IMR-90 (cell line): ENCODE measurements at regions not wholly inside any gene's neighbourhood (a gene's known extent, or its start where the extent isn't known, plus 50 kb on each side); places are given as distances from the start of the nearest gene placed in this dataset.

ENCODE experiments used
- ATAC-seq: fragments of 200-7000 bp; cut with Tn5 transposase; 2 replicates; pipeline ENCODE4 v1.9.1; 2020; ENCODE audit warnings: low read depth, mild to moderate bottlenecking, moderate library complexity
- BruUV-seq: library from RNA; stranded (reverse); fragments of 400-500 nt; replicated peaks from 2 replicates; lab custom pipeline; 2021; lab: Mats Ljungman, UMichigan
- CTCF ChIA-PET: fragments of 300-600 bp; formaldehyde crosslinking; extraction: SDS; loops from one replicate; lab custom pipeline; 2021; ENCODE audit warnings: antibody characterized with exemption; lab: Yijun Ruan, JAX
- POLR2A ChIA-PET: fragments of 300-600 bp; sonication (Branson Sonifier 250); formaldehyde crosslinking; loops from one replicate; lab custom pipeline; 2022; ENCODE audit warnings: antibody characterized with exemption; ENCODE audit not compliant: unreplicated experiment; lab: Charles Lee
- DNase-seq: peaks from one replicate; pipeline ENCODE4 v3.0.0; 2013
- H2AFZ ChIP-seq: replicated peaks from 2 replicates; pipeline ENCODE3; 2013; ENCODE audit warnings: low read length, mild to moderate bottlenecking; ENCODE audit not compliant: poor library complexity
- H2AK5ac ChIP-seq: 2 replicates; pipeline ENCODE4 v1.6.1; 2013; ENCODE audit warnings: low read depth, low read length, inconsistent platforms
- H2AK9ac ChIP-seq: replicated peaks from 2 replicates; pipeline ENCODE3; 2013; ENCODE audit warnings: mild to moderate bottlenecking, low read depth, low read length, moderate library complexity; ENCODE audit not compliant: poor library complexity
- H2BK120ac ChIP-seq: 2 replicates; pipeline ENCODE4 v1.6.1; 2013; ENCODE audit warnings: low read depth, low read length, inconsistent platforms
- H2BK15ac ChIP-seq: 3 replicates; pipeline ENCODE4 v1.6.1; 2013; ENCODE audit warnings: low read depth, low read length, inconsistent platforms
- H2BK20ac ChIP-seq: 2 replicates; pipeline ENCODE4 v1.6.1; 2013; ENCODE audit warnings: low read depth, mild to moderate bottlenecking, inconsistent platforms, low read length, moderate library complexity
- H2BK5ac ChIP-seq: 2 replicates; pipeline ENCODE4 v1.6.1; 2013; ENCODE audit warnings: mild to moderate bottlenecking, low read depth, low read length, inconsistent platforms; ENCODE audit not compliant: poor library complexity, severe bottlenecking
- H3K14ac ChIP-seq: replicated peaks from 2 replicates; pipeline ENCODE4 v1.6.1; 2013; ENCODE audit warnings: low read depth, low read length, inconsistent platforms
- H3K18ac ChIP-seq: 2 replicates; pipeline ENCODE4 v1.6.1; 2013; ENCODE audit warnings: low read depth, low read length, control low read depth
- H3K23ac ChIP-seq: 2 replicates; pipeline ENCODE4 v1.6.1; 2013; ENCODE audit warnings: low read depth, low read length, inconsistent platforms
- H3K27ac ChIP-seq: 2 replicates; pipeline ENCODE4 v1.5.1; 2013; ENCODE audit warnings: mild to moderate bottlenecking, control low read depth, low read length; ENCODE audit not compliant: insufficient read depth
- H3K27me3 ChIP-seq: 2 replicates; pipeline ENCODE4 v1.6.1; 2013; ENCODE audit warnings: low read length; ENCODE audit not compliant: control insufficient read depth, insufficient read depth
- H3K36me3 ChIP-seq: 2 replicates; pipeline ENCODE4 v1.6.1; 2013; ENCODE audit warnings: low read length, mixed read lengths; ENCODE audit not compliant: control insufficient read depth, insufficient read depth
- H3K4ac ChIP-seq: 2 replicates; pipeline ENCODE4 v1.6.1; 2013; ENCODE audit warnings: low read depth, low read length, inconsistent platforms
- H3K4me1 ChIP-seq: 2 replicates; pipeline ENCODE4 v1.6.1; 2013; ENCODE audit warnings: low read length, mixed read lengths; ENCODE audit not compliant: control insufficient read depth, insufficient read depth
- H3K4me2 ChIP-seq: 2 replicates; pipeline ENCODE4 v1.6.1; 2013; ENCODE audit warnings: low read depth, mild to moderate bottlenecking, control low read depth, low read length, moderate library complexity
- H3K4me3 ChIP-seq: 2 replicates; pipeline ENCODE4 v1.5.1; 2013; ENCODE audit warnings: low read depth, mild to moderate bottlenecking, control low read depth, low read length, moderate library complexity; ENCODE audit not compliant: insufficient read depth
- H3K56ac ChIP-seq: 2 replicates; pipeline ENCODE4 v1.6.1; 2013; ENCODE audit warnings: low read length, inconsistent platforms; ENCODE audit not compliant: insufficient read depth; ENCODE audit errors: extremely low read depth
- H3K79me1 ChIP-seq, 2 experiments: 2 replicates each; pipeline ENCODE4 v1.6.1; 2013; ENCODE audit warnings: low read length in 2 of 2, inconsistent platforms in 1 of 2, low read depth in 1 of 2
- H3K9ac ChIP-seq: 2 replicates; pipeline ENCODE4 v1.6.1; 2013; ENCODE audit warnings: low read depth, low read length, control low read depth
- H3K9me1 ChIP-seq: 2 replicates; pipeline ENCODE4 v1.6.1; 2013; ENCODE audit warnings: low read length, inconsistent platforms; ENCODE audit not compliant: insufficient read depth
- H3K9me3 ChIP-seq: 2 replicates; pipeline ENCODE4 v1.6.1; 2013; ENCODE audit warnings: low read length; ENCODE audit not compliant: control insufficient read depth, insufficient read depth
- H4K20me1 ChIP-seq: 2 replicates; pipeline ENCODE4 v1.6.1; 2013; ENCODE audit warnings: low read length, inconsistent platforms; ENCODE audit not compliant: insufficient read depth
- H4K5ac ChIP-seq: 2 replicates; pipeline ENCODE4 v1.6.1; 2013; ENCODE audit warnings: mild to moderate bottlenecking, low read depth, low read length, control low read depth
- H4K8ac ChIP-seq, 2 experiments: 2 replicates each; pipeline ENCODE4 v1.6.1; 2013; ENCODE audit warnings: low read depth in 2 of 2, low read length in 2 of 2, control low read depth in 1 of 2, inconsistent platforms in 1 of 2
- H4K91ac ChIP-seq: 2 replicates; pipeline ENCODE4 v1.6.1; 2013; ENCODE audit warnings: low read depth, low read length, inconsistent platforms; ENCODE audit not compliant: insufficient read depth
- CEBPB ChIP-seq: IDR thresholded peaks from 2 replicates; pipeline ENCODE4 v1.6.1; 2012; ENCODE audit warnings: low read depth, low read length, improper control_type of control experiment
- CHD1 ChIP-seq: IDR thresholded peaks from 2 replicates; pipeline ENCODE4 v1.6.1; 2012; ENCODE audit warnings: low read depth, low read length, improper control_type of control experiment
- FOS ChIP-seq: fragments of 150-350 bp; IDR thresholded peaks from 2 replicates; pipeline ENCODE4 v1.6.1; 2016; ENCODE audit warnings: low read depth, low read length
- NFE2L2 ChIP-seq: fragments of 150-350 bp; IDR thresholded peaks from 2 replicates; pipeline ENCODE4 v1.6.1; 2016; ENCODE audit warnings: low read depth, mild to moderate bottlenecking, low read length
- POLR2A ChIP-seq: IDR thresholded peaks from 2 replicates; pipeline ENCODE4 v1.6.1; 2012; ENCODE audit warnings: mild to moderate bottlenecking, low read depth, low read length
- RAD21 ChIP-seq: IDR thresholded peaks from 2 replicates; pipeline ENCODE4 v1.6.1; 2012; ENCODE audit warnings: low read length, improper control_type of control experiment
- RFX5 ChIP-seq: IDR thresholded peaks from 2 replicates; pipeline ENCODE4 v1.8.0; 2012; ENCODE audit warnings: low read depth, mild to moderate bottlenecking, low read length, moderate library complexity
- USF2 ChIP-seq: fragments of 150-350 bp; IDR thresholded peaks from 2 replicates; pipeline ENCODE4 v1.6.1; 2017; ENCODE audit warnings: mild to moderate bottlenecking, antibody characterized with exemption, low read length, low read depth
- WGBS, 2 experiments: methylation state at CpG; one replicate each; pipeline versions ENCODE4 v1.1.5 to v1.1.7; 2013; ENCODE audit warnings: missing lambda C conversion rate in 2 of 2; ENCODE audit not compliant: insufficient read length in 1 of 2; ENCODE audit errors: extremely low coverage in 2 of 2; 5-methylcytosine and 5-hydroxymethylcytosine counted together
- dilution Hi-C: fragments of 300-500 bp; cut with HindIII; formaldehyde crosslinking; loops from one replicate; pipeline ENCODE4 v1.14.3; 2018; ENCODE audit warnings: low sequenced_read_pairs; ENCODE audit not compliant: unreplicated experiment
- in situ Hi-C: fragments of 300-500 bp; cut with MboI; formaldehyde crosslinking; loops from 3 replicates; pipeline ENCODE4 v1.14.3; 2019; ENCODE audit warnings: low sequenced_read_pairs, inconsistent platforms, mixed read lengths
- intact Hi-C: fragments of 100-400 bp; cut with micrococcal nuclease; formaldehyde crosslinking; loops from 2 replicates; pipeline ENCODE4 v1.10.0; 2022
- TF ChIP-seq, protein P1 (sequence below): fragments of 150-350 bp; IDR thresholded peaks from 2 replicates; pipeline ENCODE4 v1.6.1; 2016; ENCODE audit warnings: low read depth, mild to moderate bottlenecking, low read length, moderate library complexity, borderline replicate concordance

- DNase-seq: no peak
- WGBS, 2 experiments: no CpG with 5 or more reads among the region's 1 CpG
- no peak overlapping the region for H2BK20ac ChIP-seq
- no peak overlapping the region for H3K56ac ChIP-seq
- no peak overlapping the region for H3K4me3 ChIP-seq
- ChIA-PET POLR2A (no interaction called here), CTCF (interaction anchor here (1.0 kb wide), 1 partner anchor 18 kb away, joined by 3 read pairs; no protein-coding TSS in a partner anchor)
- intact Hi-C loops: no loop called here
- ATAC-seq: no peak
- no peaks in the 10 kb centered on the region for H4K20me1 ChIP-seq
- H3K9me3 ChIP-seq: no peaks in the 10 kb centered on the region
- H3K4me1 ChIP-seq: peaks cover 6% of the 10 kb centered on the region; the same call in 1 of the 2 replicates
- in situ Hi-C loops: no loop called here
- H3K79me1 ChIP-seq: no peaks in the 10 kb centered on the region
- H2BK5ac ChIP-seq: no peak overlapping the region
- no peak overlapping the region for H3K4me2 ChIP-seq
- no peak overlapping the region for H2AFZ ChIP-seq
- dilution Hi-C loops: no loop called here
- no peak overlapping the region for H3K18ac ChIP-seq
- no peaks in the 10 kb centered on the region for H3K36me3 ChIP-seq
- no peak overlapping the region for H2BK15ac ChIP-seq
- no peak overlapping the region for H3K4ac ChIP-seq
- 0 out of 2 replicates have a peak overlapping the region, but pooled peaks have one; percentile 9 for H3K14ac ChIP-seq
- H3K23ac ChIP-seq: no peak overlapping the region
- no peak overlapping the region for H4K8ac ChIP-seq
- H2AK9ac ChIP-seq: no peak overlapping the region
- H3K9ac ChIP-seq: no peak overlapping the region
- no TSS peak for BruUV-seq
- H3K9me1 ChIP-seq: peaks cover 3% of the 10 kb centered on the region; the same call in 1 of the 2 replicates
- H4K91ac ChIP-seq: no peak overlapping the region
- no peaks in the 10 kb centered on the region for H3K27me3 ChIP-seq
- no peak for TF ChIP-seq USF2
- TF ChIP-seq FOS: no peak
- TF ChIP-seq POLR2A: no peak
- TF ChIP-seq, protein P1, sequence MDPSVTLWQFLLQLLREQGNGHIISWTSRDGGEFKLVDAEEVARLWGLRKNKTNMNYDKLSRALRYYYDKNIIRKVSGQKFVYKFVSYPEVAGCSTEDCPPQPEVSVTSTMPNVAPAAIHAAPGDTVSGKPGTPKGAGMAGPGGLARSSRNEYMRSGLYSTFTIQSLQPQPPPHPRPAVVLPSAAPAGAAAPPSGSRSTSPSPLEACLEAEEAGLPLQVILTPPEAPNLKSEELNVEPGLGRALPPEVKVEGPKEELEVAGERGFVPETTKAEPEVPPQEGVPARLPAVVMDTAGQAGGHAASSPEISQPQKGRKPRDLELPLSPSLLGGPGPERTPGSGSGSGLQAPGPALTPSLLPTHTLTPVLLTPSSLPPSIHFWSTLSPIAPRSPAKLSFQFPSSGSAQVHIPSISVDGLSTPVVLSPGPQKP: no peak
- TF ChIP-seq CEBPB: no peak
- TF ChIP-seq RAD21: no peak
- no peak for TF ChIP-seq RFX5
- TF ChIP-seq NFE2L2: no peak
- no peak for TF ChIP-seq CHD1
- no peak overlapping the region for H4K5ac ChIP-seq
- H2AK5ac ChIP-seq: peak overlapping the region; percentile 52
- H2BK120ac ChIP-seq: no peak overlapping the region
- H3K27ac ChIP-seq: no peak overlapping the region
Measured at GRCh38 chr15:39025881-39026280, 461.3 kb upstream of the RASGRP1 start.
